Panc1 (cell line): ENCODE measurements at regions not wholly inside any gene's neighbourhood (a gene's known extent, or its start where the extent isn't known, plus 50 kb on each side); places are given as distances from the start of the nearest gene placed in this dataset.
A peak's percentile ranks its signal among the peaks of the same experiment; 100 is the strongest.

Experiments
- ATAC-seq: fragments of 200-7000 bp; cut with Tn5 transposase; 2 replicates; pipeline ENCODE4 v1.9.1; 2020; ENCODE audit warnings: mild to moderate bottlenecking, moderate library complexity
- BruUV-seq: library from RNA; stranded (reverse); fragments of 400-500 nt; replicated peaks from 2 replicates; lab custom pipeline; 2021; lab: Mats Ljungman, UMichigan
- CTCF ChIA-PET: fragments of 300-600 bp; sonication (Branson Sonifier 250); formaldehyde crosslinking; loops from one replicate; lab custom pipeline; 2022; ENCODE audit warnings: antibody characterized with exemption; lab: Charles Lee
- POLR2A ChIA-PET: fragments of 300-600 bp; sonication (Branson Sonifier 250); formaldehyde crosslinking; loops from one replicate; lab custom pipeline; 2022; ENCODE audit warnings: antibody characterized with exemption; lab: Charles Lee
- DNase-seq: peaks from one replicate; pipeline ENCODE4 v3.0.0-alpha.2; 2010; ENCODE audit warnings: low read depth, low spot score
- H3K27ac ChIP-seq: 2 replicates; pipeline ENCODE4 v1.5.1; 2011; ENCODE audit warnings: mild to moderate bottlenecking, low read length, inconsistent platforms
- H3K27me3 ChIP-seq: fragments of 200-500 bp; sonication (Bioruptor generic); 2 replicates; pipeline ENCODE4 v1.6.0; 2014; ENCODE audit warnings: low read length, inconsistent platforms; ENCODE audit not compliant: control insufficient read depth, insufficient read depth
- H3K36me3 ChIP-seq: fragments of 200-500 bp; sonication (Bioruptor generic); 2 replicates; pipeline ENCODE4 v1.5.1; 2014; ENCODE audit warnings: inconsistent platforms, mild to moderate bottlenecking, low read length, moderate library complexity; ENCODE audit not compliant: control insufficient read depth, insufficient read depth
- H3K4me1 ChIP-seq: 2 replicates; pipeline ENCODE4 v1.5.1; 2011; ENCODE audit warnings: inconsistent platforms, mild to moderate bottlenecking, low read length, moderate library complexity; ENCODE audit not compliant: control insufficient read depth, insufficient read depth
- H3K4me3 ChIP-seq, 2 experiments: 2 replicates each; pipeline ENCODE4 v1.5.1; 2011 to 2012; ENCODE audit warnings: low read depth in 2 of 2, low read length in 2 of 2, mild to moderate bottlenecking in 2 of 2, inconsistent platforms in 1 of 2, moderate library complexity in 1 of 2
- H3K9me3 ChIP-seq: fragments of 200-500 bp; sonication (Bioruptor generic); 2 replicates; pipeline ENCODE4 v1.5.1; 2014; ENCODE audit warnings: low read depth, mild to moderate bottlenecking, inconsistent platforms, low read length, moderate library complexity; ENCODE audit not compliant: control insufficient read depth, insufficient read depth
- POLR2AphosphoS5 ChIP-seq: IDR thresholded peaks from 2 replicates; pipeline ENCODE4 v1.6.1; 2012; ENCODE audit warnings: mild to moderate bottlenecking, low read depth, low read length, moderate library complexity
- REST ChIP-seq, 2 experiments: IDR thresholded peaks; 2 replicates each; pipeline ENCODE4 v1.6.1; 2011 to 2012; ENCODE audit warnings: low read depth in 2 of 2, control low read depth in 1 of 2, low read length in 1 of 2, mild to moderate bottlenecking in 1 of 2, moderate library complexity in 1 of 2; ENCODE audit not compliant: insufficient read depth in 1 of 2
- SIN3A ChIP-seq: IDR thresholded peaks from 2 replicates; pipeline ENCODE4 v1.6.1; 2012; ENCODE audit warnings: low read depth, mild to moderate bottlenecking, low read length, moderate library complexity, borderline replicate concordance; ENCODE audit not compliant: insufficient read depth
- in situ Hi-C: cut with HindIII; loops from 2 replicates; pipeline ENCODE4 v1.10.0; 2016; ENCODE audit warnings: low sequenced_read_pairs, low pct_unique_long_range_greater_than_20kb
- intact Hi-C: fragments of 100-400 bp; cut with micrococcal nuclease; formaldehyde crosslinking; loops from one replicate; pipeline ENCODE4 v1.10.0; 2022; ENCODE audit not compliant: unreplicated experiment
- TF ChIP-seq, protein P1 (sequence below): fragments of 450-650 bp; IDR thresholded peaks from 2 replicates; pipeline ENCODE4 v1.5.1; 2017; ENCODE audit warnings: mild to moderate bottlenecking

- BruUV-seq, result no TSS peak
- no peak overlapping the region for H3K4me3 ChIP-seq
- no peaks in the 10 kb centered on the region for H3K4me1 ChIP-seq
- TF ChIP-seq REST (IDR thresholded peaks at IDR 0.05; ENCODE audit: insufficient read depth in 1 of 2, low read depth in 2 of 2, low read length in 1 of 2), result no peak
- TF ChIP-seq, protein P1, sequence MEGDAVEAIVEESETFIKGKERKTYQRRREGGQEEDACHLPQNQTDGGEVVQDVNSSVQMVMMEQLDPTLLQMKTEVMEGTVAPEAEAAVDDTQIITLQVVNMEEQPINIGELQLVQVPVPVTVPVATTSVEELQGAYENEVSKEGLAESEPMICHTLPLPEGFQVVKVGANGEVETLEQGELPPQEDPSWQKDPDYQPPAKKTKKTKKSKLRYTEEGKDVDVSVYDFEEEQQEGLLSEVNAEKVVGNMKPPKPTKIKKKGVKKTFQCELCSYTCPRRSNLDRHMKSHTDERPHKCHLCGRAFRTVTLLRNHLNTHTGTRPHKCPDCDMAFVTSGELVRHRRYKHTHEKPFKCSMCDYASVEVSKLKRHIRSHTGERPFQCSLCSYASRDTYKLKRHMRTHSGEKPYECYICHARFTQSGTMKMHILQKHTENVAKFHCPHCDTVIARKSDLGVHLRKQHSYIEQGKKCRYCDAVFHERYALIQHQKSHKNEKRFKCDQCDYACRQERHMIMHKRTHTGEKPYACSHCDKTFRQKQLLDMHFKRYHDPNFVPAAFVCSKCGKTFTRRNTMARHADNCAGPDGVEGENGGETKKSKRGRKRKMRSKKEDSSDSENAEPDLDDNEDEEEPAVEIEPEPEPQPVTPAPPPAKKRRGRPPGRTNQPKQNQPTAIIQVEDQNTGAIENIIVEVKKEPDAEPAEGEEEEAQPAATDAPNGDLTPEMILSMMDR, result peak; percentile 43; the same call in 1 of the 2 replicates
- no peak overlapping the region for H3K27ac ChIP-seq
- in situ Hi-C loops, result no loop called here
- ChIA-PET CTCF (no interaction called here), POLR2A (no interaction called here)
- intact Hi-C loops, result no loop called here
- no peaks in the 10 kb centered on the region for H3K36me3 ChIP-seq
- DNase-seq (no peak), ATAC-seq (no peak)
- H3K27me3 ChIP-seq, result no peaks in the 10 kb centered on the region
- H3K9me3 ChIP-seq, result no peaks in the 10 kb centered on the region
Measured at GRCh38 chr3:165339753-165340152, 143.6 kb upstream of the SLITRK3 start.

- in situ Hi-C loops, result no loop called here
- POLR2A ChIA-PET, result no interaction called here
- Histone ChIP-seq H3K27ac (no peak overlapping the region), H3K4me3 (no peak overlapping the region), H3K36me3 (no peaks in the 10 kb centered on the region), H3K27me3 (no peaks in the 10 kb centered on the region), H3K4me1 (no peaks in the 10 kb centered on the region), H3K9me3 (no peaks in the 10 kb centered on the region)
- no peak for ATAC-seq
- CTCF ChIA-PET, result no interaction called here
- intact Hi-C loops, result no loop called here
- no peak for DNase-seq
- TF ChIP-seq, protein P1, result no peak
- TF ChIP-seq REST (IDR thresholded peaks at IDR 0.05; ENCODE audit: insufficient read depth in 1 of 2, low read depth in 2 of 2, low read length in 1 of 2) (no peak), POLR2AphosphoS5 (no peak), SIN3A (no peak)
- BruUV-seq, result no TSS peak
Measured at GRCh38 chr3:165336786-165337185, 140.6 kb upstream of the SLITRK3 start.
